GM12892 (cell line): ENCODE measurements at regions not wholly inside any gene's neighbourhood (a gene's known extent, or its start where the extent isn't known, plus 50 kb on each side); places are given as distances from the start of the nearest gene placed in this dataset.

Experiments used
- POLR2A ChIP-seq: IDR thresholded peaks from 2 replicates; pipeline ENCODE4 v1.6.1; 2011; ENCODE audit warnings: low read depth, low read length, control low read depth
- POLR2AphosphoS5 ChIP-seq: IDR thresholded peaks from 2 replicates; pipeline ENCODE4 v1.6.1; 2011; ENCODE audit warnings: low read depth, low read length, control low read depth

- TF ChIP-seq POLR2AphosphoS5 (no peak), POLR2A (no peak)
These were observed 356.0 kb upstream of the CITED2 start for GRCh38 chr6:139730340-139730974.
